ENCODE measurements at regions not wholly inside any gene's neighbourhood (a gene's known extent, or its start where the extent isn't known, plus 50 kb on each side); places are given as distances from the start of the nearest gene placed in this dataset.

GRCh38 chr2:133713049-133713580 is 144.9 kb upstream of the NCKAP5 start:
- TF ChIP-seq, protein P1, sequence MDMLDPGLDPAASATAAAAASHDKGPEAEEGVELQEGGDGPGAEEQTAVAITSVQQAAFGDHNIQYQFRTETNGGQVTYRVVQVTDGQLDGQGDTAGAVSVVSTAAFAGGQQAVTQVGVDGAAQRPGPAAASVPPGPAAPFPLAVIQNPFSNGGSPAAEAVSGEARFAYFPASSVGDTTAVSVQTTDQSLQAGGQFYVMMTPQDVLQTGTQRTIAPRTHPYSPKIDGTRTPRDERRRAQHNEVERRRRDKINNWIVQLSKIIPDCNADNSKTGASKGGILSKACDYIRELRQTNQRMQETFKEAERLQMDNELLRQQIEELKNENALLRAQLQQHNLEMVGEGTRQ (IDR thresholded peaks at IDR 0.05; ENCODE audit: low read length), result no peak
- TF ChIP-seq, protein P2, sequence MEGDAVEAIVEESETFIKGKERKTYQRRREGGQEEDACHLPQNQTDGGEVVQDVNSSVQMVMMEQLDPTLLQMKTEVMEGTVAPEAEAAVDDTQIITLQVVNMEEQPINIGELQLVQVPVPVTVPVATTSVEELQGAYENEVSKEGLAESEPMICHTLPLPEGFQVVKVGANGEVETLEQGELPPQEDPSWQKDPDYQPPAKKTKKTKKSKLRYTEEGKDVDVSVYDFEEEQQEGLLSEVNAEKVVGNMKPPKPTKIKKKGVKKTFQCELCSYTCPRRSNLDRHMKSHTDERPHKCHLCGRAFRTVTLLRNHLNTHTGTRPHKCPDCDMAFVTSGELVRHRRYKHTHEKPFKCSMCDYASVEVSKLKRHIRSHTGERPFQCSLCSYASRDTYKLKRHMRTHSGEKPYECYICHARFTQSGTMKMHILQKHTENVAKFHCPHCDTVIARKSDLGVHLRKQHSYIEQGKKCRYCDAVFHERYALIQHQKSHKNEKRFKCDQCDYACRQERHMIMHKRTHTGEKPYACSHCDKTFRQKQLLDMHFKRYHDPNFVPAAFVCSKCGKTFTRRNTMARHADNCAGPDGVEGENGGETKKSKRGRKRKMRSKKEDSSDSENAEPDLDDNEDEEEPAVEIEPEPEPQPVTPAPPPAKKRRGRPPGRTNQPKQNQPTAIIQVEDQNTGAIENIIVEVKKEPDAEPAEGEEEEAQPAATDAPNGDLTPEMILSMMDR (IDR thresholded peaks at IDR 0.05; ENCODE audit: control extremely low read depth in 1 of 3, insufficient read depth in 1 of 3, low read depth in 1 of 3, low read length in 3 of 3), result no peak

All from H1 (cell line).